ENCODE measurements at regions not wholly inside any gene's neighbourhood (a gene's known extent, or its start where the extent isn't known, plus 50 kb on each side); places are given as distances from the start of the nearest gene placed in this dataset.
A peak's percentile ranks its signal among the peaks of the same experiment; 100 is the strongest.
"Not testable (repeated sequence)": the region's sequence is repeated elsewhere in the genome, so short reads cannot be mapped to it uniquely, and the experiment has no call there.

- DNase-seq; intact Hi-C loops (cut with DNase I); ATAC-seq (ENCODE audit: poor library complexity): not testable (repeated sequence)
These were observed 54.0 kb upstream of the GPR89A start for GRCh38 chr1:145553795-145554194.

DNA sequence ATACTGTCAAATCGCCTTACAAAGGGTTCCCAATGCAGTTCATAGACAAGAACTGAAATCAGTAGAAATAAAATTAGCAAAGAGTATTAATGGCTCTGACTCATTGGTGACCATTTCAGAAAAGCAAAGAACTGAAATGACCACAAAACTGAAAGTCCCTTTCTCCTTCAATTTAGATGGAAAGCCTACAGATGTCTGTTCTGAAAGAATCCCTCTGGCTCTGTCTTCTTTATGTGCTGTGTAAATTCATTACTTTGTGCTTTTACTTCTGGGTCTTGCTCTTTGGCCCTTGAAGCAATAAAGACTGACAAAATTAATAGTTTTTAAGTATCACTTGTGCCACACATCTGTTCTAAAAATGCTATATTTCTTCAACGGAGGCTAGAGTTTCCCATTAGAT is 62.7 kb upstream of the GPR89A start:
- intact Hi-C loops (cut with DNase I), result no loop called here
- DNase-seq (no peak), ATAC-seq (ENCODE audit: poor library complexity) (no peak)

DNA sequence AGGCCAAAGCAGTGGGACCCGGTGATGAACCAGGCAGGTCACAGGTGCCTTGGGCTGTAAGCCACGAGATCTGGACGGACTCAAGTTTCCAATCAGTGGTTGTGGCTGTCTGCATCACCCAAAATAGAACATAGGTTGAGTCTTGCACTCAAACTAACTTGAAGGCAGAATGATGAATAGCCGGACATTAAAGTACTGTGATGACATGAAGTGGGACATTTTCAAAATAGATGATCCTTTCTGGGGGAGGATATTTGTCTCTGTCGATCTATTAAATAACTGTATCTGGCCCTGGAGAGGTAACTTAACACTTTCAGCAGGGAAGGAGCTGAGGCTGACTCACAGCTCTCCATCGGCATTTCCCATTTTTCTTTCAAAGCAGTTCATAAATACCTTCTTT is 66.1 kb upstream of the GPR89A start:
- peak; percentile 32 for ATAC-seq (ENCODE audit: poor library complexity)
- intact Hi-C loops (cut with DNase I); DNase-seq: not testable (repeated sequence)

GRCh38 chr1:145541246-145541645 is 66.5 kb upstream of the GPR89A start:
- intact Hi-C loops (cut with DNase I); ATAC-seq (ENCODE audit: poor library complexity); DNase-seq: not testable (repeated sequence)

- DNase-seq; intact Hi-C loops (cut with DNase I): not testable (repeated sequence)
- ATAC-seq (ENCODE audit: poor library complexity), result peak; percentile 84
These were observed 69.5 kb upstream of the GPR89A start for GRCh38 chr1:145538118-145538882.

- peak; percentile 47 for ATAC-seq (ENCODE audit: poor library complexity)
- DNase-seq, result not testable (repeated sequence)
These were observed 70.8 kb upstream of the GPR89A start for GRCh38 chr1:145537003-145537402.

GRCh38 chr1:145535461-145535860 is 72.3 kb upstream of the GPR89A start:
- ATAC-seq (ENCODE audit: poor library complexity); intact Hi-C loops (cut with DNase I); DNase-seq: not testable (repeated sequence)

More at GRCh38 chr1:145537003-145537402, 70.8 kb upstream of the GPR89A start:
- intact Hi-C loops (cut with DNase I), result not testable (repeated sequence)

GRCh38 chr1:145528068-145528564 is 79.7 kb upstream of the GPR89A start:
- ATAC-seq (ENCODE audit: poor library complexity); DNase-seq; intact Hi-C loops (cut with DNase I): not testable (repeated sequence)

DNA sequence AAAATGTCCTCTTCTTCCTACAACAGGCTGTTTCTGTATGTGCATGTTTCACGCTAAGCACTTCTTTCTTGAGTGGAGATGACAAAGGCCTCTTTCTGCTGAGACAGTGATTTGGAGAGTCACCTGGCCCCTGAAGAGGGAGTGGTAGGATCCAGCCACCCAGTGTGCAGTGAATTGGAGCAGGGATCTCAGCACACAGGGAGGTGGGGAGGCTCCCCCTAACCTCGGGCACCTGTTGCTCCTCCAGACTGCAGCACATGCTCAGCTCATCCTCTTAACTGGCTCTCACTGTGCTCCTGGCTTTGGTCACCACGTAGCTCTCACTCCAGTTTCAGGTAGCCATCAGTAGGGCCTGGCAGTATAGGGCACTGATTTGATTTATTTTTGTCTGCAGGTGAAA is 87.6 kb upstream of the GPR89A start:
- intact Hi-C loops (cut with DNase I); DNase-seq; ATAC-seq (ENCODE audit: poor library complexity): not testable (repeated sequence)

- ATAC-seq (ENCODE audit: poor library complexity); intact Hi-C loops (cut with DNase I); DNase-seq: not testable (repeated sequence)
These were observed 88.5 kb upstream of the GPR89A start for GRCh38 chr1:145519302-145519701.

DNA sequence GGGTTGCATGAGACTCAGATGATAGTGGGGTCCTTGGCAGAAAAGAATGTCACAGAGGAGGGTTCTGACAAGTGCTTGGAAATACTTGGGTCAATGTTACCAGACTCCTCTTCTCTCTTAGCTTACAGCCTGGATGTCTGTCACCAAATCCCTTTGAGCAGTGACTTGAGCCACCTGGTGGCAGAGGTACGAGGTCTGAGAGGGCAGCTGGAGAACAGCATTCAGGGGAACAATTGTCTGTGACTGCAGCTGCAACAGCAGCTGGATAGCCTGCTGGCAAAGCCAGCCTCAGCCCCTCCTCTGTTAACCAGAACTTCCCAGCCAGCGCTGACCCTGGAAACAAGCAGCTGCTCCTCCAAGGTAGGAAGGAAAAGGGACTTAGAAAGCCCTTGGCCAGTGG is 87.6 kb upstream of the NBPF20 start:
- ATAC-seq (ENCODE audit: poor library complexity); intact Hi-C loops (cut with DNase I); DNase-seq: not testable (repeated sequence)

GRCh38 chr1:145508053-145508452 is 82.7 kb upstream of the NBPF20 start:
- intact Hi-C loops (cut with DNase I); DNase-seq: not testable (repeated sequence)
- peak; percentile 88 for ATAC-seq (ENCODE audit: poor library complexity)

- DNase-seq; intact Hi-C loops (cut with DNase I): not testable (repeated sequence)
- peak; percentile 56 for ATAC-seq (ENCODE audit: poor library complexity)
These were observed 80.6 kb upstream of the NBPF20 start for GRCh38 chr1:145505663-145506647.

DNA sequence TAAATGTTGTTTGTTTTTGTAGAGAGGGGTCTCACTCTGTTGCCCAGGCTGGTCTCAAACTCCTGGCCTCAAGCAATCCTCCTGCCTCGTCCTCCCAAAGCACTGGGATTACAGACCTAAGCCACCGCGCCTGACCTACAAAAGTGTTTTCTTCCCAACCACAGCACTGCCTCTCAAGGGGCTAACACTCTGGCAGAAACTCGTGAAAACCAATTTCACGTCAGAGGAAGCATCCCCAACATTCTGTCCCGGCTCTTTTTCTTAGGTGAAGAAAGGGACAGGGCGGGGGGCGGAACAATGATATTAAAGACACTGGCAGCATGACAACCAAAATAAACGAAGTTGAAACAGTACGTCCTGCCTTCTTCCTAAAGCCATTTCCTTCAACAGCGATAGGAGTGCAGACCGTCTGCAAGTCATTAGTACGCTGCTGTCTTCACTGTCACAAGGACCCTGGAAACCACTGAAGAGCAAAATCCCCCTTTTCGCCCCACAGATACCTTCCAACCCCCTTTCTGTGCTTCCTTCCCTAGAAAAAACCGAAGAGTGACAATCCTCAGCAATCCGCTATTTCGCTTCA is 79.5 kb upstream of the NBPF20 start:
- ATAC-seq (ENCODE audit: poor library complexity), result peak; percentile 66
- intact Hi-C loops (cut with DNase I); DNase-seq: not testable (repeated sequence)

GRCh38 chr1:145504310-145504709 is 78.9 kb upstream of the NBPF20 start:
- ATAC-seq (ENCODE audit: poor library complexity); intact Hi-C loops (cut with DNase I); DNase-seq: not testable (repeated sequence)

- not testable (repeated sequence) for ATAC-seq (ENCODE audit: poor library complexity); DNase-seq
These were observed 74.8 kb upstream of the NBPF20 start for GRCh38 chr1:145500251-145500650.

GRCh38 chr1:145495077-145495871 is 69.9 kb upstream of the NBPF20 start:
- intact Hi-C loops (cut with DNase I); DNase-seq; ATAC-seq (ENCODE audit: poor library complexity): not testable (repeated sequence)

More at GRCh38 chr1:145500251-145500650, 74.8 kb upstream of the NBPF20 start:
- intact Hi-C loops (cut with DNase I), result not testable (repeated sequence)

Measured in Right ventricle myocardium superior (tissue), 1 donor.